CD14-positive monocyte (primary cell): ENCODE measurements at regions not wholly inside any gene's neighbourhood (a gene's known extent, or its start where the extent isn't known, plus 50 kb on each side); places are given as distances from the start of the nearest gene placed in this dataset.

Experiments
- DNase-seq, 3 donors: peaks; one replicate each; pipeline ENCODE4 v3.0.0-alpha.2; 2011 to 2022
- H2AFZ ChIP-seq: 2 replicates; pipeline ENCODE4 v1.6.0; 2012; ENCODE audit warnings: mild to moderate bottlenecking, low read depth, low read length, inconsistent platforms; ENCODE audit not compliant: insufficient read depth, poor library complexity, severe bottlenecking
- H3K27ac ChIP-seq, 2 donors: 1 replicate in 1 of 2; 2 replicates in 1 of 2; pipeline ENCODE4 v1.5.1; 2012 to 2013; ENCODE audit warnings: low read length in 2 of 2, control low read depth in 1 of 2, inconsistent platforms in 1 of 2, low read depth in 1 of 2, mild to moderate bottlenecking in 1 of 2
- H3K27me3 ChIP-seq, 2 donors: one replicate each; pipeline versions ENCODE4 v1.6.0 to v1.6.1; 2011 to 2013; ENCODE audit warnings: low read length in 2 of 2; ENCODE audit not compliant: control insufficient read depth in 2 of 2, insufficient read depth in 2 of 2
- H3K36me3 ChIP-seq, 2 donors: replicated peaks in 1 of 2; 1 replicate in 1 of 2; 2 replicates in 1 of 2; pipeline versions ENCODE4 v1.5.1 to v1.6.1; 2012 to 2013; ENCODE audit warnings: low read length in 2 of 2, control low read depth in 1 of 2, inconsistent platforms in 1 of 2, mild to moderate bottlenecking in 1 of 2; ENCODE audit not compliant: insufficient read depth in 2 of 2, control insufficient read depth in 1 of 2
- H3K4me1 ChIP-seq, 2 donors: 1 replicate in 1 of 2; 2 replicates in 1 of 2; pipeline versions ENCODE4 v1.5.1 to v1.6.1; 2012 to 2013; ENCODE audit warnings: low read length in 2 of 2, control low read depth in 1 of 2, inconsistent platforms in 1 of 2, mild to moderate bottlenecking in 1 of 2, moderate library complexity in 1 of 2; ENCODE audit not compliant: insufficient read depth in 2 of 2, control insufficient read depth in 1 of 2
- H3K4me2 ChIP-seq: replicated peaks from 2 replicates; pipeline ENCODE3; 2012; ENCODE audit warnings: low read length, moderate library complexity, mild to moderate bottlenecking; ENCODE audit not compliant: poor library complexity, severe bottlenecking; ENCODE audit errors: extremely low read depth
- H3K4me3 ChIP-seq, 3 experiments: fragments of 200-600 bp in 1 of 3; sonication (generic) in 1 of 3; replicated peaks in 1 of 3; 1 replicate in 2 of 3; 2 replicates in 1 of 3; pipeline ENCODE4 v1.5.1; 2011 to 2013; ENCODE audit warnings: low read length in 3 of 3, mild to moderate bottlenecking in 3 of 3, control low read depth in 2 of 3, low read depth in 2 of 3, inconsistent platforms in 1 of 3, moderate library complexity in 1 of 3
- H3K79me2 ChIP-seq: 2 replicates; pipeline ENCODE4 v1.6.0; 2012; ENCODE audit warnings: mild to moderate bottlenecking, control low read depth, inconsistent platforms, low read length, moderate library complexity; ENCODE audit not compliant: insufficient read depth
- H3K9ac ChIP-seq: 2 replicates; pipeline ENCODE4 v1.6.0; 2017; ENCODE audit warnings: low read length, mild to moderate bottlenecking; ENCODE audit not compliant: insufficient read depth, poor library complexity, severe bottlenecking
- H3K9me3 ChIP-seq, 2 donors: replicated peaks in 1 of 2; 1 replicate in 1 of 2; 2 replicates in 1 of 2; pipeline versions ENCODE4 v1.5.1 to v1.6.1; 2012 to 2013; ENCODE audit warnings: low read length in 2 of 2, control low read depth in 1 of 2; ENCODE audit not compliant: control insufficient read depth in 1 of 2, insufficient read depth in 1 of 2
- H4K20me1 ChIP-seq: 2 replicates; pipeline ENCODE4 v1.6.0; 2012; ENCODE audit warnings: mild to moderate bottlenecking, low read length, control low read depth, moderate library complexity; ENCODE audit not compliant: insufficient read depth
- H3K27ac Mint-ChIP-seq, 7 donors: one replicate each; pipeline ENCODE4 v1.8.0; 2020; ENCODE audit warnings: mild to moderate bottlenecking in 7 of 7, mixed read lengths in 7 of 7, moderate library complexity in 6 of 7, inconsistent platforms in 2 of 7
- H3K27me3 Mint-ChIP-seq, 3 donors: one replicate each; pipeline ENCODE4 v1.8.0; 2021 to 2022; ENCODE audit warnings: low read depth in 3 of 3, mild to moderate bottlenecking in 3 of 3, mixed read lengths in 3 of 3, moderate library complexity in 3 of 3, inconsistent platforms in 1 of 3
- H3K36me3 Mint-ChIP-seq, 2 donors: one replicate each; pipeline ENCODE4 v1.8.0; 2020; ENCODE audit warnings: mixed read lengths in 2 of 2, inconsistent platforms in 1 of 2, mild to moderate bottlenecking in 1 of 2
- H3K4me1 Mint-ChIP-seq: one replicate; pipeline ENCODE4 v1.8.0; 2020; ENCODE audit warnings: mild to moderate bottlenecking, mixed read lengths
- H3K4me3 Mint-ChIP-seq, 2 donors: one replicate each; pipeline ENCODE4 v1.8.0; 2020; ENCODE audit warnings: mild to moderate bottlenecking in 2 of 2, mixed read lengths in 2 of 2, moderate library complexity in 1 of 2
- H3K9me3 Mint-ChIP-seq, 7 donors: one replicate each; pipeline ENCODE4 v1.8.0; 2020 to 2022; ENCODE audit warnings: mixed read lengths in 7 of 7, mild to moderate bottlenecking in 6 of 7, moderate library complexity in 6 of 7, inconsistent platforms in 2 of 7
- CTCF ChIP-seq: fragments of 200-600 bp; IDR thresholded peaks from one replicate; pipeline ENCODE4 v1.8.0; 2022; ENCODE audit warnings: antibody characterized with exemption, mild to moderate bottlenecking
- WGBS: methylation state at CpG from one replicate; pipeline ENCODE4 v1.1.5; 2013; ENCODE audit warnings: missing lambda C conversion rate; ENCODE audit not compliant: insufficient coverage; 5-methylcytosine and 5-hydroxymethylcytosine counted together
- intact Hi-C, 2 donors: fragments of 100-400 bp; cut with micrococcal nuclease; formaldehyde crosslinking; loops; one replicate each; pipeline versions ENCODE4 v1.15.0 to v1.15.1; 2023

DNA sequence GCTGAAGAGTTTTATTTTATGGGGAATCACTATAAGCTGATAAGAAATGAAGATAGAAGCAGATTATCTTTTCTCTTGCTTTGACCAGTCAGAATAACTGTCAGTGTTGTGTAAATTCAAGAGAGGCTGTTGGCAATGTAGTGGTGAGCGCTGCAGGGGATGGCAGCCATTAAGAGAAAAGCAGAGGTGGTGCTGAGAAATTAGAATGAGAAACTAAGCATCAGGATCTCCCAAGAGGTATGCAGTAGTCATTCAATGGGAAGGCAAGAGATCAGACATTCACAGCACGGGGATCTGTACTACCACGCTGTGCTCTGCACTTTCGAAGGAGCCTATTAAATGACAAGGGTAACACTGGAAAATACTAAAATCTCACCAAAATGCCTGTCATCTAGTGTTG is 768.5 kb upstream of the ACO1 start:
- no peaks in the 10 kb centered on the region for H4K20me1 ChIP-seq
- no peaks in the 10 kb centered on the region for H3K79me2 ChIP-seq
- WGBS, result 80% methylated on average over 1 of the region's 4 CpGs
- Mint-ChIP-seq H3K27ac (no peak overlapping the region), H3K4me3 (no peak overlapping the region), H3K27me3 (no peaks in the 10 kb centered on the region), H3K4me1 (no peaks in the 10 kb centered on the region), H3K9me3 (peaks cover 0 to 5% (median 0%) of the 10 kb centered on the region in 7 donors), H3K36me3 (no peaks in the 10 kb centered on the region)
- intact Hi-C loops, result no loop called here
- H3K4me3 ChIP-seq, result no peak overlapping the region
- H3K9ac ChIP-seq, result no peak overlapping the region
- no peak overlapping the region for H2AFZ ChIP-seq
- no peaks in the 10 kb centered on the region for H3K9me3 ChIP-seq
- no peaks in the 10 kb centered on the region for H3K36me3 ChIP-seq
- DNase-seq, result no peak
- H3K4me1 ChIP-seq, result no peaks in the 10 kb centered on the region
- H3K4me2 ChIP-seq, result no peak overlapping the region
- no peaks in the 10 kb centered on the region for H3K27me3 ChIP-seq
- no peak for TF ChIP-seq CTCF
- H3K27ac ChIP-seq, result no peak overlapping the region

DNA sequence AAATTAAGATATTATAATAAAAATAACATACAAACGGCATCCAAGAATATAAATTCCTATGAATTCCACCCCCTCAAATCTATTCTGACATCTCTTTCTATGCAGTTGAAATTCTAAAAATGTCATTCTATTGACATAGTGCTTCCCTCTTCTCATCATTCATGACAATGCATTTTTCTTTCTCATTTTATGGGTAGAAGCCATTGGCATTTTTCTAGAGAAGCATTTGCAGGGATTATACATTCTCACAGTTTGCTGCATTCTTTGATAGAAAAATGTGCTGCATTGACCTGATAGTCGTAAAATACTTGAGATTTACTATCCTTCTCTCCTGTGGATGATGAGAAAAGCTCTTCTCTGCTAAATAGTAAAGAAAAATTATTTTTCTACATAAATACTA is 760.9 kb upstream of the ACO1 start:
- Mint-ChIP-seq H3K27me3 (no peaks in the 10 kb centered on the region), H3K4me3 (no peak overlapping the region), H3K27ac (no peak overlapping the region), H3K4me1 (no peaks in the 10 kb centered on the region), H3K36me3 (no peaks in the 10 kb centered on the region), H3K9me3 (peaks cover 0 to 1% (median 0%) of the 10 kb centered on the region in 7 donors)
- no peaks in the 10 kb centered on the region for H3K4me1 ChIP-seq
- no peak overlapping the region for H3K27ac ChIP-seq
- no peaks in the 10 kb centered on the region for H4K20me1 ChIP-seq
- H3K36me3 ChIP-seq, result no peaks in the 10 kb centered on the region
- intact Hi-C loops, result no loop called here
- no peaks in the 10 kb centered on the region for H3K79me2 ChIP-seq
- H3K4me3 ChIP-seq, result no peak overlapping the region
- TF ChIP-seq CTCF, result no peak
- H2AFZ ChIP-seq, result no peak overlapping the region
- H3K4me2 ChIP-seq, result no peak overlapping the region
- WGBS, result no CpG with 5 or more reads among the region's 2 CpGs
- H3K9ac ChIP-seq, result no peak overlapping the region
- H3K27me3 ChIP-seq, result no peaks in the 10 kb centered on the region
- H3K9me3 ChIP-seq, result no peaks in the 10 kb centered on the region
- no peak for DNase-seq
